ENCODE measurements at regions not wholly inside any gene's neighbourhood (a gene's known extent, or its start where the extent isn't known, plus 50 kb on each side); places are given as distances from the start of the nearest gene placed in this dataset.

DNA sequence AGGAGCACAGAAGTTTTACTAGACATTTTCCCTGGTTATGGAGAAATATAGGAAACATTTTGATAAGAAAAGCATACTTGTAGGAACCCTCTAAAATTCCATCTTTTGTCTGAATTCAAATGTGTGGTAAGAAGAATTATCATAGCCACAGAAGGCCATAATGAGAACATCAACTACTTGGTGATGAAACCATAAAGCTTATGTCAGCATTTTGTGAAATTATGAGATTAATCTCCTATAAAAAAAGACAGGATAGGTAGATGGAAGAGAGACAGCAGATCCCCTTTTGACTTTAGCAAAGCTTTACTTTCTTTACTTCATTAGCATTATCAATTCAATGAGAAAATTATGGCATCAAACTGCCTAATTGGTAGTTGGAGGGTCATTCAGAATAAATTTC lies 697.0 kb downstream of the IGSF11 start:
- H3K27ac Mint-ChIP-seq, result no peak overlapping the region
- no peaks in the 10 kb centered on the region for H3K27me3 Mint-ChIP-seq (ENCODE audit: low read depth)
- CTCF ChIA-PET, result no interaction called here
- no peaks in the 10 kb centered on the region for H3K36me3 Mint-ChIP-seq (ENCODE audit: low read depth)
- POLR2A ChIA-PET, result no interaction called here
- DNase-seq (no peak), ATAC-seq (no peak)
- peaks cover 13% of the 10 kb centered on the region for H3K9me3 Mint-ChIP-seq (ENCODE audit: insufficient read depth)
- H3K4me3 Mint-ChIP-seq, result no peak overlapping the region
- no peaks in the 10 kb centered on the region for H3K4me1 Mint-ChIP-seq (ENCODE audit: low read depth)

DNA sequence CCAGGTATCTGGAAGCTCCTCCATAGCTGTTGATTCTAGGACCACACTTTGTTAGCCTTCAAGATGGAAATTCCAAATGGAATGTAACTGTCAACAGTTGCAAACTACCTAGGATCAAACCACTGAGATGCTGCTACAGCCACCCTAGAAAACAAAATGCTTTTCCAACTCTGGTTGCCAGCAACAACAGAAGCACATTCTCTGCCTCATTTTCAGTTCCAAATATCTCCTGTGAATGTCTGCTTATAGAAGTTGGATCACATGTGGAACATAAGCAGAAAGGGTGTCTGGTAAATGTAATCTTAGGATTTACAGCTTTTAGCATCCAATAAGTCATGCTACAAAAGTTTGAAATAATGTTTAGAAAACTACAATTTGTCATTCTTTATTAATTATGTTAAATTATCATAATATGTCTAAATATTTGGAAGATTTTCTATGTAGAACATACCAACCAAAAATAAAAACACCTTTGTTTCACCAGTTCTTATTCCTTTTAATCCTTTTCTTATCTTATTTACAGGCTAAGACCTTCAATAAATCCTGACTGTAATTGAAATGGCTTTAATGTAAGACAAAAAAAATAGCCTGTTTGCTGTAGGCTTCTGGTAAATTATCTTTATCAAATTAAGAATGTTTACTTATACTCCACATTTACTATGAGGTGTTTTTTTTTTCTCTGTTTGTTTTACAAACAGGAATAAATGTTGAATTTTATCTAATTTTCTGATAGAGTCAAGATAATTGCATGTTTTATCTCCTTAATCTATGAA lies 687.1 kb downstream of the IGSF11 start:
- ATAC-seq (no peak), DNase-seq (no peak)
- H3K4me1 Mint-ChIP-seq (ENCODE audit: low read depth), result no peaks in the 10 kb centered on the region
- peaks cover 3% of the 10 kb centered on the region for H3K9me3 Mint-ChIP-seq (ENCODE audit: insufficient read depth)
- ChIA-PET CTCF (no interaction called here), POLR2A (no interaction called here)
- no peak overlapping the region for H3K4me3 Mint-ChIP-seq
- no peaks in the 10 kb centered on the region for H3K27me3 Mint-ChIP-seq (ENCODE audit: low read depth)
- H3K36me3 Mint-ChIP-seq (ENCODE audit: low read depth), result no peaks in the 10 kb centered on the region
- H3K27ac Mint-ChIP-seq, result no peak overlapping the region

DNA sequence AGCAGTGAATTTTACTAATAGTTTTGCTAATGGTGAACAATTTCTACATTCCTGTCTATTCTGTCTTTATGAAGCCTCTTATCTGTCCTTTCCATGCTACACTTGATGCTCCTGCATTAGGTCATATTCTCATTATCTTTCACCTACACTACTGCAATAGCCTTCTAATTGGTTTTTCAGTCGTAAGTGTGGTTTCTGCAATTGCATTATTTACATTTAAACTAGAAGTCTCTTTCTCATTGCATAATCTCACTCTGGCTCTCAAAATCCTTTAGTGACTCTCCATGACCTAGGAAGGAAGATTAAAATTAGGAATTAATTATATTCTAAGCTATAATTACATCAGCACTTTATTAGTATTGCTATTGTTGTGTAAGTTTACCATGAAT lies 686.5 kb downstream of the IGSF11 start:
- ChIA-PET CTCF (no interaction called here), POLR2A (no interaction called here)
- ATAC-seq (no peak), DNase-seq (no peak)
- no peak overlapping the region for H3K27ac Mint-ChIP-seq
- H3K9me3 Mint-ChIP-seq (ENCODE audit: insufficient read depth), result peaks cover 3% of the 10 kb centered on the region
- H3K4me3 Mint-ChIP-seq, result no peak overlapping the region
- no peaks in the 10 kb centered on the region for H3K4me1 Mint-ChIP-seq (ENCODE audit: low read depth)
- H3K36me3 Mint-ChIP-seq (ENCODE audit: low read depth), result no peaks in the 10 kb centered on the region
- H3K27me3 Mint-ChIP-seq (ENCODE audit: low read depth), result no peaks in the 10 kb centered on the region

DNA sequence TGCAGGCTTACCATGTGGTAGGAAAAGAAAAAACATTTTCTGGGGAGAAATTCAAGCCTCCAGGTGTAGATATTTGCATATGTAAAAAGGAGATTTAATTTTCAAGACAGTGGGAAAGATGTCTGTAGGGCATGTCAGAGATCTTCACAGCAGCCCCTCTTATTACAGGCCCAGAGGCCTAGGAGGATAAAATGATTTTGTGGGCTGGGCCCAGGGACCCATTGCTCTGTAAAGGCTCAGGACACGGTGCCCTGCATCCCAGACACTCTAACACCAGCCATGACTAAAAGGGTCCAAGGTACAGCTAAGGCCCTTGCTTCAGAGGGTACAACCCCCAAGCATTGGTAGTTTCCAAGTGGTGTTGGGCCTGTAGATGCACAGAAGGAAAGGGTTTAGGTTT lies 680.1 kb downstream of the IGSF11 start:
- Mint-ChIP-seq H3K9me3 (ENCODE audit: insufficient read depth) (peaks cover 40% of the 10 kb centered on the region), H3K4me3 (no peak overlapping the region), H3K4me1 (ENCODE audit: low read depth) (no peaks in the 10 kb centered on the region), H3K27me3 (ENCODE audit: low read depth) (no peaks in the 10 kb centered on the region), H3K27ac (no peak overlapping the region), H3K36me3 (ENCODE audit: low read depth) (no peaks in the 10 kb centered on the region)
- CTCF ChIA-PET, result no interaction called here
- DNase-seq (no peak), ATAC-seq (no peak)
- POLR2A ChIA-PET, result no interaction called here

DNA sequence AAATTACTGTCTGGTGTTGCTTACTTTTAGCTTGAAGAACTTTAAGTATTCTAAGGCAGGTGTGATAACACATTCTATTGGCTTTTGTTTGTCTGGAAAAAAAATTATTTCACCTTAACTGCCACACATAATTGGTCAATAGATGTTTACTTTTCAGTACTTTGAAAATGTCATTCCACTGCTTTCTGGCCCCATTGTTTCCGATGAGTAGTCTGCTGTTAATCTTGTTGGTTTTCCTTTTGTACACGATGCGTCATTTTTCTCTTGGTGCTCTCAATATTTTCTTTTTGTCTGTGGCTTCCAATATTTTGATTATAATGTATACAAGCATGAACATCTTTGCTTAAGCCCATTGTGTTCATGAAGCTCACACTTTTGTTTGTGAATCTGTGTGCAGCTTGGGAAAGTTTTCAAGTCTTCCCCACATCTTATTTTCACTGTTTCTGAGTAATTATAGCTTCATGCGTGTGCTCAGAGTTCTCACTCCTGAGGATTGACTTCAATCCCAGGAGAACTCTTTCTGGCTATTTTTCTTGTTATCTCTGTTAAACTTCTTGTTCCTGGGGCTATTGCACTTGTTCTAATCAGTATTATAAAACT lies 664.7 kb downstream of the IGSF11 start:
- DNase-seq, result no peak
- Mint-ChIP-seq H3K4me1 (ENCODE audit: low read depth) (no peaks in the 10 kb centered on the region), H3K27me3 (ENCODE audit: low read depth) (no peaks in the 10 kb centered on the region), H3K27ac (no peak overlapping the region), H3K4me3 (no peak overlapping the region), H3K36me3 (ENCODE audit: low read depth) (no peaks in the 10 kb centered on the region), H3K9me3 (ENCODE audit: insufficient read depth) (peaks cover 20% of the 10 kb centered on the region)
- ChIA-PET POLR2A (no interaction called here), CTCF (no interaction called here)
- no peak for ATAC-seq

DNA sequence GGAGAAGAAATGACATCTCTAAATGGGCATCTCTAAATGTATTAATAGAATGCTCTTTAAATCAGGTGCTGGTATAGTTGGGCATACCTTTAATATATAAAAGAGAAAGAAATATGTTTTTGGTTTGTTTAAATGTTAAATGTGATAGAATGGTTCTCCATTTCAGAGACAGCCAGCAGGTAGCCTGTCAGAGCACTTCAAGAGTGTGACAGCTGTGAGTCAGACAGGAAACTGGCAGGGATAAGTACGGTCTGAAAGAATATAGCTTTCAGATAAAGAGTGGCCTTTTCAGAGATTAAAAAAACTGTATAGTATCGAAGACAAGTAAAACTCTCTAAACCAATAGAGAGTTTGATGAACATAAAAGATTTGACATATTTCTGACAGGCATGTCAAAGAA lies 654.1 kb downstream of the IGSF11 start:
- H3K9me3 Mint-ChIP-seq (ENCODE audit: insufficient read depth), result no peaks in the 10 kb centered on the region
- ChIA-PET POLR2A (no interaction called here), CTCF (no interaction called here)
- H3K36me3 Mint-ChIP-seq (ENCODE audit: low read depth), result no peaks in the 10 kb centered on the region
- no peaks in the 10 kb centered on the region for H3K27me3 Mint-ChIP-seq (ENCODE audit: low read depth)
- H3K4me1 Mint-ChIP-seq (ENCODE audit: low read depth), result no peaks in the 10 kb centered on the region
- H3K4me3 Mint-ChIP-seq, result no peak overlapping the region
- ATAC-seq (no peak), DNase-seq (no peak)
- no peak overlapping the region for H3K27ac Mint-ChIP-seq

DNA sequence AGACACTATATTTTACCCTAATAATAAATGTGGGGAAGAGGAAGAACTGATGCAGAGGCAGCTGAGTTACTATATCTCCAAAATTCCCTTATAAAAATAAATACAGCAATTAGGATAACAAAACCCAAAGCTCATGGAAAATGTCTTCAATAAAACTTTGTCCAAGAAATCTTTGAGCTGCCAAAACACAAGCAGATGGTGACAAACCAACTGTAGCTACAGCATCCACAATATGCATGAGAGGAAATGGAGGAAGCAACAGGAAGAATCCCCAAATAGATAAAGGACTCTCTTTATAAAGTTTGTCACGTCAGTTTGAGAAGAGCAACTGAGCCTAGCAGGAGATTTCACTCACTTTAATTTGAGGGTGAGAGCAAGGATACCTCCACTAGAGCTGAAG lies 638.2 kb downstream of the IGSF11 start:
- ATAC-seq (no peak), DNase-seq (no peak)
- H3K27ac Mint-ChIP-seq, result no peak overlapping the region
- H3K36me3 Mint-ChIP-seq (ENCODE audit: low read depth), result no peaks in the 10 kb centered on the region
- H3K27me3 Mint-ChIP-seq (ENCODE audit: low read depth), result no peaks in the 10 kb centered on the region
- peaks cover 3% of the 10 kb centered on the region for H3K9me3 Mint-ChIP-seq (ENCODE audit: insufficient read depth)
- ChIA-PET CTCF (no interaction called here), POLR2A (no interaction called here)
- no peak overlapping the region for H3K4me3 Mint-ChIP-seq
- no peaks in the 10 kb centered on the region for H3K4me1 Mint-ChIP-seq (ENCODE audit: low read depth)

DNA sequence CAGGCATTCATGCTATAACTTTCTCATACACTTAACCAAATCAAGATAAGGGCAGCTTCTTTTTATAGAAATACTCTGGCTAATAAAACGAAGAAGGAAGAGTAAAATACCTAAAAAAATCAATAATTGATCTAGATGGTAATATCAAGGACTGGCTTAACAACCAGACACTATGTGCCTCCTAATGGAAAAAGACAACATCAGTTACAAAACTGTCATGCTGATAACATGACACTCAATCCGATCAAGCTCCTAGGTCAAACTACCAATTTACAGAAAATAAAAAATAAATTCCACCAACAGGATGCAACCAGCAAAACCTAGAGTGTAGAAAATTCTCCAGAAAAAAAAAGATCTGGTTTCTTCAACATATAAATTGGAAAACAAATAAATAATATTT lies 634.6 kb downstream of the IGSF11 start:
- DNase-seq, result no peak
- CTCF ChIA-PET, result no interaction called here
- H3K4me3 Mint-ChIP-seq, result no peak overlapping the region
- POLR2A ChIA-PET, result no interaction called here
- no peaks in the 10 kb centered on the region for H3K4me1 Mint-ChIP-seq (ENCODE audit: low read depth)
- no peak overlapping the region for H3K27ac Mint-ChIP-seq
- no peak for ATAC-seq
- H3K9me3 Mint-ChIP-seq (ENCODE audit: insufficient read depth), result no peaks in the 10 kb centered on the region
- no peaks in the 10 kb centered on the region for H3K27me3 Mint-ChIP-seq (ENCODE audit: low read depth)
- H3K36me3 Mint-ChIP-seq (ENCODE audit: low read depth), result no peaks in the 10 kb centered on the region

DNA sequence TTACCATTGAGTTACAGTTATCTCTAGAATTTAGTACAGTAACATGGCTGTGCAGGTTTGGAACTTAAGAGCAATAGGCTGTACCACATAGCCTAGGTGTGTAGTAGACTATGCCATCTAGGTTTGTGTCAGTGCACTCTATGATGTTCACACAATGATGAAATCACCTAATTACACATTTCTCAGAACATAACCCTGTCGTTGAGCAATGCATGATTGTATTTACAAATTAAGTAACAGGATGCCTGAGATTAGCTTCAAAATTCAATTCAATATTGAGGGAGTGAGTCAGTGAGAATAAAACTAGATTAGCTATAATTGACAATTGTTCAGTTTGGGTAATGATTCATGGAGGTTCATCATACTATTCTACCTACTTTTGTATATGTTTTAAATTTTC lies 633.8 kb downstream of the IGSF11 start:
- Mint-ChIP-seq H3K36me3 (ENCODE audit: low read depth) (no peaks in the 10 kb centered on the region), H3K9me3 (ENCODE audit: insufficient read depth) (no peaks in the 10 kb centered on the region), H3K4me3 (no peak overlapping the region), H3K27me3 (ENCODE audit: low read depth) (no peaks in the 10 kb centered on the region), H3K27ac (no peak overlapping the region), H3K4me1 (ENCODE audit: low read depth) (no peaks in the 10 kb centered on the region)
- ATAC-seq (no peak), DNase-seq (no peak)
- CTCF ChIA-PET, result no interaction called here
- POLR2A ChIA-PET, result no interaction called here

DNA sequence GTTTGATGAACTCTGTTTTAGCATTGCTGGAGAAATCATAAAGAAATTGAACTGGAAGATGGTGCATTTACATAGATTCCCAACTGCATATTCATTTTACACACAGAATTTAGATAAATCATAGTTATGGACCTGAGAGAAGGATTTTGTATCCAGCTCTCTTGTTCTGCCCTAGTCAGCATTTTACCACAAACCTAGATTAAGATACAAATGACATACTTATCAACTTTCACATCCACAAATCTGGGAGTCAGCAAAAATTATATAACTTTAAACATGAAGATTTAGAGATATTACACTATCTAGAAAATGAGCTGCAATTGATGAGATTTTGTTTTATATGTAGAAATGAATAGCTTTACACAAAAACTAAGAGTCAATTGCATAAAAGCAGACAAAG lies 632.8 kb downstream of the IGSF11 start:
- CTCF ChIA-PET, result no interaction called here
- H3K4me3 Mint-ChIP-seq, result no peak overlapping the region
- H3K27ac Mint-ChIP-seq, result no peak overlapping the region
- no peaks in the 10 kb centered on the region for H3K27me3 Mint-ChIP-seq (ENCODE audit: low read depth)
- no peak for DNase-seq
- no peaks in the 10 kb centered on the region for H3K4me1 Mint-ChIP-seq (ENCODE audit: low read depth)
- POLR2A ChIA-PET, result no interaction called here
- H3K9me3 Mint-ChIP-seq (ENCODE audit: insufficient read depth), result no peaks in the 10 kb centered on the region
- no peaks in the 10 kb centered on the region for H3K36me3 Mint-ChIP-seq (ENCODE audit: low read depth)
- no peak for ATAC-seq

DNA sequence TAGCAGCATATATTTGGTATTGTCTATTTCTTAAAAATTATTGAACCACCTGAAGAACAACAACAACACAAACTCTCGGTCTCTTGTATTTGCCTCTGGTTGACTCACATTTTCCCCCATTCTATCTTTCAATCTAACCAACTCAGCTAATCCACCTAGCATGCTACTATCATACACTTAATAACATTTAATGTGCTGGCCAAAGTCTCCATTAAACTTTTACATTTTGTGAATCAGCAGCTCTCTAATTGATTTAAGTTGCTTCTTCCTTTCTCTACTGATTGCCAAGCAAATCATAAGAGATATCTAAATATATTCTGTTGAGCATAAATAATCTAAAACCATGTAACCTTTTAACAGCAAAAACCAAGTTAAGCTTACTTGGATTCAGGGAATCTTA lies 631.7 kb downstream of the IGSF11 start:
- ATAC-seq, result no peak
- Mint-ChIP-seq H3K27me3 (ENCODE audit: low read depth) (no peaks in the 10 kb centered on the region), H3K4me1 (ENCODE audit: low read depth) (no peaks in the 10 kb centered on the region), H3K36me3 (ENCODE audit: low read depth) (no peaks in the 10 kb centered on the region), H3K4me3 (no peak overlapping the region), H3K27ac (no peak overlapping the region), H3K9me3 (ENCODE audit: insufficient read depth) (no peaks in the 10 kb centered on the region)
- POLR2A ChIA-PET, result no interaction called here
- no peak for DNase-seq
- CTCF ChIA-PET, result no interaction called here

DNA sequence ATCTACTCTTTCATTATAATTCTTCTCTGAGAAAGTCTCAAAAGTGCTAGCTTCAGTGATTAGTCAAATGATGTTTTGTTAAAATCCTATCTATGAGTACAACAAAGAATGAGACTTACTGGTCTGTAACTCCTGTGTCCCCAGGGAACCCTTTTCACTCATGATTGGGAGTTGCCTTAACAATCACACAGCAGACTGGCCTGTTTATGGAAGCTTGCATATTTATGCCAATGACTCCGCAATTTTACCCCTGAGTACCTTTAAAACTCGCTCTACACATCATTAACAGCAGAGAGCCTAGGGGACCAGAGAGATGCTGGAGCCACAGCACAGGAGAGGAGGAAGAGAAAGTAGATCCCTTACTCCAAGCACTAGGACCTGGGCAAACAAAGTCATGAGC lies 628.1 kb downstream of the IGSF11 start:
- no peak for ATAC-seq
- H3K9me3 Mint-ChIP-seq (ENCODE audit: insufficient read depth), result no peaks in the 10 kb centered on the region
- no peak overlapping the region for H3K27ac Mint-ChIP-seq
- H3K4me1 Mint-ChIP-seq (ENCODE audit: low read depth), result no peaks in the 10 kb centered on the region
- ChIA-PET CTCF (no interaction called here), POLR2A (no interaction called here)
- no peak for DNase-seq
- no peaks in the 10 kb centered on the region for H3K27me3 Mint-ChIP-seq (ENCODE audit: low read depth)
- H3K4me3 Mint-ChIP-seq, result no peak overlapping the region
- H3K36me3 Mint-ChIP-seq (ENCODE audit: low read depth), result no peaks in the 10 kb centered on the region

DNA sequence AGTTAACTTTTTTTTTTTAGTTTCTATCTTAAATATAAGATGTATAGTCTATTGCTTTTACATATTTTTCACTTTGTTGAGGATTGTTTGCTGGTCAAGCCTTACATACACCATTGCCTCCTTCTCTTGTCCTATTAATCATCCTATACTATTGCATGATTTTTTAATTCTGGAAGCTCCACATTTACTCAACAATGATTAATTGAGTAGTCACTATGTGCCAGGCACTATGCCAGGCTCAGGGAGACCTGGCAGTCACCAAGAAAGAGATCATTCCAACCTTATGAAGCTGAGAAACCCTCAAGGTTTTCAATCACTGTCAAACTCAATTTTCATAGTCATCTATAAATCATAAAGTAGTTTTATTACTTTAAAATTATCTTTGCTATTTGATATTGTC lies 626.2 kb downstream of the IGSF11 start:
- H3K4me1 Mint-ChIP-seq (ENCODE audit: low read depth), result no peaks in the 10 kb centered on the region
- no peak overlapping the region for H3K4me3 Mint-ChIP-seq
- no peak overlapping the region for H3K27ac Mint-ChIP-seq
- no peak for ATAC-seq
- no peaks in the 10 kb centered on the region for H3K27me3 Mint-ChIP-seq (ENCODE audit: low read depth)
- ChIA-PET POLR2A (no interaction called here), CTCF (no interaction called here)
- no peaks in the 10 kb centered on the region for H3K36me3 Mint-ChIP-seq (ENCODE audit: low read depth)
- H3K9me3 Mint-ChIP-seq (ENCODE audit: insufficient read depth), result no peaks in the 10 kb centered on the region
- no peak for DNase-seq

Data from activated CD8-positive, alpha-beta T cell treated with anti-CD3 and anti-CD28 coated beads, Interleukin-2, amount 10 ng/mL, durations not matched to agents 7 days and 5 days (primary cell).